Activated T-helper 17 cell treated with anti-CD3 and anti-CD28 coated beads, Interleukin-2, amount 50 U/mL, for 72 hours (primary cell): ENCODE measurements at regions not wholly inside any gene's neighbourhood (a gene's known extent, or its start where the extent isn't known, plus 50 kb on each side); places are given as distances from the start of the nearest gene placed in this dataset.
"Not testable (repeated sequence)": the region's sequence is repeated elsewhere in the genome, so short reads cannot be mapped to it uniquely, and the experiment has no call there.

ENCODE experiments used
- ATAC-seq: fragments of 150-1000 bp; cut with Tn5 transposase; replicated peaks from 2 replicates; pipeline ENCODE4 v1.10.0; 2021; ENCODE audit warnings: mild to moderate bottlenecking, moderate library complexity
- H3K27ac Mint-ChIP-seq: one replicate; pipeline ENCODE4 v1.8.0; 2022; ENCODE audit warnings: mixed read lengths
- H3K27me3 Mint-ChIP-seq: one replicate; pipeline ENCODE4 v1.8.0; 2022; ENCODE audit warnings: mixed read lengths
- H3K36me3 Mint-ChIP-seq: one replicate; pipeline ENCODE4 v1.8.0; 2022; ENCODE audit warnings: low read depth, mild to moderate bottlenecking, mixed read lengths
- H3K4me1 Mint-ChIP-seq: one replicate; pipeline ENCODE4 v1.8.0; 2022; ENCODE audit warnings: mixed read lengths
- H3K4me3 Mint-ChIP-seq: one replicate; pipeline ENCODE4 v1.8.0; 2022; ENCODE audit warnings: mild to moderate bottlenecking, mixed read lengths
- H3K9me3 Mint-ChIP-seq: one replicate; pipeline ENCODE4 v1.8.0; 2022; ENCODE audit warnings: mixed read lengths

- ATAC-seq, H3K27me3 Mint-ChIP-seq, H3K36me3 Mint-ChIP-seq: not testable (repeated sequence)
Measured at GRCh38 chr21:13981176-13982087, 229.3 kb downstream of the LIPI start.

GRCh38 chr21:13980115-13980662 lies 230.6 kb downstream of the LIPI start:
- H3K27me3 Mint-ChIP-seq, H3K27ac Mint-ChIP-seq, H3K4me1 Mint-ChIP-seq, H3K9me3 Mint-ChIP-seq, H3K36me3 Mint-ChIP-seq: not testable (repeated sequence)
- ATAC-seq, result peak; percentile 93
- H3K4me3 Mint-ChIP-seq, result peak overlapping the region; percentile 37

More at GRCh38 chr21:13981176-13982087, 229.3 kb downstream of the LIPI start:
- H3K9me3 Mint-ChIP-seq, H3K4me3 Mint-ChIP-seq, H3K4me1 Mint-ChIP-seq, H3K27ac Mint-ChIP-seq: not testable (repeated sequence)

GRCh38 chr21:13979608-13980007 lies 231.1 kb downstream of the LIPI start:
- H3K9me3 Mint-ChIP-seq, H3K27ac Mint-ChIP-seq, ATAC-seq, H3K27me3 Mint-ChIP-seq, H3K36me3 Mint-ChIP-seq, H3K4me1 Mint-ChIP-seq: not testable (repeated sequence)
- H3K4me3 Mint-ChIP-seq, result peak overlapping the region; percentile 37

GRCh38 chr21:13974582-13974981 lies 236.2 kb downstream of the LIPI start:
- not testable (repeated sequence) for H3K4me3 Mint-ChIP-seq, H3K36me3 Mint-ChIP-seq, H3K9me3 Mint-ChIP-seq, H3K4me1 Mint-ChIP-seq, ATAC-seq, H3K27ac Mint-ChIP-seq, H3K27me3 Mint-ChIP-seq

GRCh38 chr21:13969853-13970252 lies 240.9 kb downstream of the LIPI start:
- not testable (repeated sequence) for H3K4me3 Mint-ChIP-seq, H3K27ac Mint-ChIP-seq, H3K4me1 Mint-ChIP-seq, H3K36me3 Mint-ChIP-seq, H3K27me3 Mint-ChIP-seq, ATAC-seq, H3K9me3 Mint-ChIP-seq

- not testable (repeated sequence) for H3K27ac Mint-ChIP-seq, H3K9me3 Mint-ChIP-seq, H3K27me3 Mint-ChIP-seq, ATAC-seq, H3K4me3 Mint-ChIP-seq, H3K4me1 Mint-ChIP-seq, H3K36me3 Mint-ChIP-seq
Measured at GRCh38 chr21:13969002-13969401, 241.8 kb downstream of the LIPI start.

- not testable (repeated sequence) for H3K36me3 Mint-ChIP-seq, H3K27me3 Mint-ChIP-seq, H3K4me3 Mint-ChIP-seq, ATAC-seq, H3K4me1 Mint-ChIP-seq, H3K27ac Mint-ChIP-seq, H3K9me3 Mint-ChIP-seq
Measured at GRCh38 chr21:13963259-13963658, 247.5 kb downstream of the LIPI start.

GRCh38 chr21:13937236-13937635 lies 273.5 kb downstream of the LIPI start:
- H3K27me3 Mint-ChIP-seq, result no peaks in the 10 kb centered on the region
- H3K36me3 Mint-ChIP-seq, result no peaks in the 10 kb centered on the region
- ATAC-seq, result no peak
- no peak overlapping the region for H3K4me3 Mint-ChIP-seq
- no peaks in the 10 kb centered on the region for H3K9me3 Mint-ChIP-seq
- H3K4me1 Mint-ChIP-seq, result no peaks in the 10 kb centered on the region
- no peak overlapping the region for H3K27ac Mint-ChIP-seq

GRCh38 chr21:13936033-13936937 lies 274.5 kb downstream of the LIPI start:
- not testable (repeated sequence) for H3K4me3 Mint-ChIP-seq, H3K36me3 Mint-ChIP-seq, H3K27ac Mint-ChIP-seq, H3K27me3 Mint-ChIP-seq, H3K9me3 Mint-ChIP-seq, H3K4me1 Mint-ChIP-seq, ATAC-seq

- H3K9me3 Mint-ChIP-seq, H3K27me3 Mint-ChIP-seq, ATAC-seq, H3K4me1 Mint-ChIP-seq, H3K4me3 Mint-ChIP-seq, H3K36me3 Mint-ChIP-seq, H3K27ac Mint-ChIP-seq: not testable (repeated sequence)
Measured at GRCh38 chr21:13935396-13936032, 275.2 kb downstream of the LIPI start.

GRCh38 chr21:13934887-13935342 lies 275.8 kb downstream of the LIPI start:
- H3K27me3 Mint-ChIP-seq, H3K36me3 Mint-ChIP-seq, H3K4me3 Mint-ChIP-seq, ATAC-seq, H3K4me1 Mint-ChIP-seq, H3K9me3 Mint-ChIP-seq, H3K27ac Mint-ChIP-seq: not testable (repeated sequence)

- not testable (repeated sequence) for H3K27me3 Mint-ChIP-seq, H3K27ac Mint-ChIP-seq, H3K36me3 Mint-ChIP-seq, H3K9me3 Mint-ChIP-seq, H3K4me3 Mint-ChIP-seq, ATAC-seq, H3K4me1 Mint-ChIP-seq
Measured at GRCh38 chr21:13923175-13923574, 287.6 kb downstream of the LIPI start.

- H3K27me3 Mint-ChIP-seq, ATAC-seq, H3K27ac Mint-ChIP-seq, H3K36me3 Mint-ChIP-seq, H3K9me3 Mint-ChIP-seq, H3K4me3 Mint-ChIP-seq, H3K4me1 Mint-ChIP-seq: not testable (repeated sequence)
Measured at GRCh38 chr21:13921455-13921854, 289.3 kb downstream of the LIPI start.

GRCh38 chr21:13907385-13907784 lies 297.8 kb downstream of the POTED start:
- not testable (repeated sequence) for H3K27me3 Mint-ChIP-seq, H3K27ac Mint-ChIP-seq, H3K9me3 Mint-ChIP-seq, ATAC-seq, H3K4me1 Mint-ChIP-seq, H3K4me3 Mint-ChIP-seq, H3K36me3 Mint-ChIP-seq
